ENCODE measurements at regions not wholly inside any gene's neighbourhood (a gene's known extent, or its start where the extent isn't known, plus 50 kb on each side); places are given as distances from the start of the nearest gene placed in this dataset.

DNA sequence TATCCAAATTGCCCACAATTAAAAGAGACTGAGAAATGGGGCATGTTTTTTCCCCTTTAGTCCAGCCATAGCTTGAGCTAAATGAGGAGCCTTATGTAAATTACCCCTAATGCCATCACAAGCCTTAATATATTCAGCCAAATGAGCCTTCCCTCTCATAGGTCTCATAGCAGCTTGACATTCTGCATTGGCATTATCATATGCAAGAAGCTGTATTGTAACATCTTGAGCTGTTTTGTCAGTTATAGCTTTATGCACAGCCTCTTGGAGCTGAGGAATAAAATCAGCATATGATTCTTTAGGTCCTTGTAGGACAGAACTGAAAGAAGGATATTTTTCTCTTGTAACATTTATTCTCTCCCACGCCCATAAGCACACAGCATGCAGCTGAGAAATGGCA, 153.2 kb downstream of the ZNF486 start:
- TF ChIP-seq, protein P1, sequence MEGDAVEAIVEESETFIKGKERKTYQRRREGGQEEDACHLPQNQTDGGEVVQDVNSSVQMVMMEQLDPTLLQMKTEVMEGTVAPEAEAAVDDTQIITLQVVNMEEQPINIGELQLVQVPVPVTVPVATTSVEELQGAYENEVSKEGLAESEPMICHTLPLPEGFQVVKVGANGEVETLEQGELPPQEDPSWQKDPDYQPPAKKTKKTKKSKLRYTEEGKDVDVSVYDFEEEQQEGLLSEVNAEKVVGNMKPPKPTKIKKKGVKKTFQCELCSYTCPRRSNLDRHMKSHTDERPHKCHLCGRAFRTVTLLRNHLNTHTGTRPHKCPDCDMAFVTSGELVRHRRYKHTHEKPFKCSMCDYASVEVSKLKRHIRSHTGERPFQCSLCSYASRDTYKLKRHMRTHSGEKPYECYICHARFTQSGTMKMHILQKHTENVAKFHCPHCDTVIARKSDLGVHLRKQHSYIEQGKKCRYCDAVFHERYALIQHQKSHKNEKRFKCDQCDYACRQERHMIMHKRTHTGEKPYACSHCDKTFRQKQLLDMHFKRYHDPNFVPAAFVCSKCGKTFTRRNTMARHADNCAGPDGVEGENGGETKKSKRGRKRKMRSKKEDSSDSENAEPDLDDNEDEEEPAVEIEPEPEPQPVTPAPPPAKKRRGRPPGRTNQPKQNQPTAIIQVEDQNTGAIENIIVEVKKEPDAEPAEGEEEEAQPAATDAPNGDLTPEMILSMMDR (IDR thresholded peaks at IDR 0.05; ENCODE audit: low read depth, low read length, poor library complexity, severe bottlenecking): no peak
- TF ChIP-seq EZH2phosphoT487 (IDR thresholded peaks at IDR 0.05; ENCODE audit: borderline replicate concordance, low read length): no peak
- H3K4me2 ChIP-seq (ENCODE audit: low read length): no peak overlapping the region

DNA sequence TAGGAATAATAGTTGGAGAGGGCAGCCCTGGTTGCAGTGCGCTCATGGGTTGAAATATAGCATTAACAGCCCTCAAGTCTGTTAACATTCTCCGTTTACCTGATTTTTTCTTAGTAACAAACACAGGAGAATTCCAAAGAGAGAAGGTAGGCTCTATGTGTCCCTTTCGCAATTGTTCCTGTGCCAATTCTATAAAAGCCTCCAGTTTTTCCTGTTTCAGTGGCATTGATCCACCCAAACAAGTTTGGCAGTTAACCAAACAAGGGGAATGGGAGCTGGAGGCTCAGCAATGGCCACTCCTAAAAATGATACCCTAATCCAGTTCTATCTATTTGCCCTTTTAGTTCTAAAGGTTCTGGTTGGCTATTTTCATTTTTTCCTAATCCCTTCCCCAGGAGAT, 151.6 kb downstream of the ZNF486 start:
- H3K4me1 ChIP-seq (ENCODE audit: control insufficient read depth, low read length): no peaks in the 10 kb centered on the region
- H3F3A ChIP-seq (ENCODE audit: control insufficient read depth, insufficient read depth): no peaks in the 10 kb centered on the region
- no peak overlapping the region for H3K27ac ChIP-seq (ENCODE audit: low read depth, low read length)
- H3K36me3 ChIP-seq (ENCODE audit: control insufficient read depth, low read length): no peaks in the 10 kb centered on the region
- no peaks in the 10 kb centered on the region for H3K9me2 ChIP-seq (replicated peaks; ENCODE audit: control insufficient read depth, low read length)
- H3K9me3 ChIP-seq (ENCODE audit: control insufficient read depth, insufficient read depth, low read length): no peaks in the 10 kb centered on the region
- TF ChIP-seq, protein P1 (IDR thresholded peaks at IDR 0.05; ENCODE audit: low read depth, low read length, poor library complexity, severe bottlenecking): no peak
- no peaks in the 10 kb centered on the region for H3K79me2 ChIP-seq (ENCODE audit: control insufficient read depth, low read length)
- no peak overlapping the region for H3K4me3 ChIP-seq (ENCODE audit: low read length)
- H3K4me2 ChIP-seq (ENCODE audit: low read length): no peak overlapping the region
- H4K20me1 ChIP-seq (ENCODE audit: control insufficient read depth, insufficient read depth, low read depth, low read length): no peaks in the 10 kb centered on the region
- H3K27me3 ChIP-seq (ENCODE audit: control insufficient read depth, low read length): no peaks in the 10 kb centered on the region

More for the DNA sequence above, 153.2 kb downstream of the ZNF486 start:
- Histone ChIP-seq H3K27me3 (ENCODE audit: control insufficient read depth, low read length) (no peaks in the 10 kb centered on the region), H3F3A (ENCODE audit: control insufficient read depth, insufficient read depth) (no peaks in the 10 kb centered on the region), H4K20me1 (ENCODE audit: control insufficient read depth, insufficient read depth, low read depth, low read length) (no peaks in the 10 kb centered on the region), H3K4me1 (ENCODE audit: control insufficient read depth, low read length) (no peaks in the 10 kb centered on the region), H3K27ac (ENCODE audit: low read depth, low read length) (no peak overlapping the region), H3K4me3 (ENCODE audit: low read length) (no peak overlapping the region), H3K36me3 (ENCODE audit: control insufficient read depth, low read length) (no peaks in the 10 kb centered on the region), H3K9me2 (replicated peaks; ENCODE audit: control insufficient read depth, low read length) (no peaks in the 10 kb centered on the region), H3K79me2 (ENCODE audit: control insufficient read depth, low read length) (no peaks in the 10 kb centered on the region), H3K9me3 (ENCODE audit: control insufficient read depth, insufficient read depth, low read length) (no peaks in the 10 kb centered on the region)

DNA sequence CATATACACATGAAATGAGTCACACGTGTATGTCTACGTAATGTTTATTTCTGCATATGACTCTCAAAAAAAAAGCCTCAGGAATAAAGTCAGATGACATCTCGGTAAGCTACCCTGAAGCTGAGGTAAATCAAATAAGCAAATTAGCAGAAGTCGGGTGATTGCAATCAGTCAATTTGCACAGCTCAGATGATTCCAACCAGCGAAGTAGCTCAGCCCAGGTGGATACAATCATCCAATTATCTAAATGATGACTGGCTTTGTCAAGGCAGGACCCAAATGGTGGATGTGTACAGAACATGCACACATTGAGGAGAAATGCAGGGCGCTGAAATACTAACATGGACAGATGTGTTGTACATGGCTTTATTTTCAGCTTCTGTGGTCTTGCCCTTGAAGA, 148.5 kb downstream of the ZNF486 start:
- Histone ChIP-seq H3F3A (ENCODE audit: control insufficient read depth, insufficient read depth) (no peaks in the 10 kb centered on the region), H3K27me3 (ENCODE audit: control insufficient read depth, low read length) (no peaks in the 10 kb centered on the region), H3K9me3 (ENCODE audit: control insufficient read depth, insufficient read depth, low read length) (no peaks in the 10 kb centered on the region; the same call in 1 of the 2 replicates), H3K36me3 (ENCODE audit: control insufficient read depth, low read length) (no peaks in the 10 kb centered on the region), H3K4me3 (ENCODE audit: low read length) (no peak overlapping the region), H3K9me2 (replicated peaks; ENCODE audit: control insufficient read depth, low read length) (no peaks in the 10 kb centered on the region), H3K27ac (ENCODE audit: low read depth, low read length) (no peak overlapping the region), H3K4me2 (ENCODE audit: low read length) (no peak overlapping the region), H4K20me1 (ENCODE audit: control insufficient read depth, insufficient read depth, low read depth, low read length) (no peaks in the 10 kb centered on the region), H3K79me2 (ENCODE audit: control insufficient read depth, low read length) (no peaks in the 10 kb centered on the region), H3K4me1 (ENCODE audit: control insufficient read depth, low read length) (no peaks in the 10 kb centered on the region)
- no peak for TF ChIP-seq EZH2phosphoT487 (IDR thresholded peaks at IDR 0.05; ENCODE audit: borderline replicate concordance, low read length)
- TF ChIP-seq, protein P1 (IDR thresholded peaks at IDR 0.05; ENCODE audit: low read depth, low read length, poor library complexity, severe bottlenecking): no peak

DNA sequence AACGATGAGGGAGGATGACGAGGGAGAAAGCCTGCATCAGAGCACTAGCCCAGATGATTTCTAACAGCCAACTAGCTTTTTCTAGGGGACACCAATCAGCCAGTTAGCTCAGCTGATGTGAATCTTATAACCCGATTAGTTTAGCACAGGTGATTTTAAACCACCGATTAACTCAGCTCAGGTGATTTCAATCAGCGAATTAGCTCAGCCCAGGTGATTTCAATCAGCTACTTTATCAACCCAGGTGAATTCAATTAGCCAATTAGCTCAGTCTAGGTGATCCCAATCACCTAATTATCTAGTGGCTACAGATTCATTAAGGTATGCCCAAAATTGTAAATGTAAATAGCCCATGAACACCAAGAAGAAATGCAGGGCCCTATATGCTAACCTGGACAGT, 146.9 kb downstream of the ZNF486 start:
- Histone ChIP-seq H3K9me3 (ENCODE audit: control insufficient read depth, insufficient read depth, low read length) (no peaks in the 10 kb centered on the region; the same call in 1 of the 2 replicates), H3K4me1 (ENCODE audit: control insufficient read depth, low read length) (no peaks in the 10 kb centered on the region), H3K4me3 (ENCODE audit: low read length) (no peak overlapping the region), H3K27ac (ENCODE audit: low read depth, low read length) (no peak overlapping the region), H4K20me1 (ENCODE audit: control insufficient read depth, insufficient read depth, low read depth, low read length) (no peaks in the 10 kb centered on the region), H3K79me2 (ENCODE audit: control insufficient read depth, low read length) (no peaks in the 10 kb centered on the region), H3K36me3 (ENCODE audit: control insufficient read depth, low read length) (no peaks in the 10 kb centered on the region), H3K4me2 (ENCODE audit: low read length) (no peak overlapping the region), H3K27me3 (ENCODE audit: control insufficient read depth, low read length) (no peaks in the 10 kb centered on the region), H3F3A (ENCODE audit: control insufficient read depth, insufficient read depth) (no peaks in the 10 kb centered on the region), H3K9me2 (replicated peaks; ENCODE audit: control insufficient read depth, low read length) (no peaks in the 10 kb centered on the region)
- TF ChIP-seq, protein P1 (IDR thresholded peaks at IDR 0.05; ENCODE audit: low read depth, low read length, poor library complexity, severe bottlenecking): no peak
- TF ChIP-seq EZH2phosphoT487 (IDR thresholded peaks at IDR 0.05; ENCODE audit: borderline replicate concordance, low read length): no peak
